A549 (cell line): ENCODE measurements at regions not wholly inside any gene's neighbourhood (a gene's known extent, or its start where the extent isn't known, plus 50 kb on each side); places are given as distances from the start of the nearest gene placed in this dataset.

Experiments used
- CEBPB ChIP-seq, 2 experiments: fragments of >200 bp in 1 of 2; sonication (Bioruptor Twin) in 1 of 2; formaldehyde crosslinking in 1 of 2; IDR thresholded peaks; 2 replicates each; pipeline ENCODE4 v1.6.1; 2012 to 2016
- EP300 ChIP-seq, 2 experiments: fragments of >200 bp; sonication (Bioruptor Twin); formaldehyde crosslinking; IDR thresholded peaks; 2 replicates in 1 of 2; 3 replicates in 1 of 2; pipeline ENCODE4 v1.6.1; 2016 to 2017
- HOXA7 ChIP-seq: fragments of 250-450 bp; sonication (Bioruptor Pico); IDR thresholded peaks from 2 replicates; pipeline ENCODE4 v1.5.0; 2020; ENCODE audit warnings: mild to moderate bottlenecking, moderate library complexity
- JUNB ChIP-seq: fragments of >200 bp; sonication (Bioruptor Twin); formaldehyde crosslinking; IDR thresholded peaks from 2 replicates; pipeline ENCODE4 v1.6.1; 2016
- MYC ChIP-seq: IDR thresholded peaks from 2 replicates; pipeline ENCODE4 v1.6.1; 2012; ENCODE audit warnings: mild to moderate bottlenecking, inconsistent platforms, low read length, improper control_type of control experiment, borderline replicate concordance
- PHF8 ChIP-seq: fragments of 200-600 bp; sonication (generic); IDR thresholded peaks from 2 replicates; pipeline ENCODE4 v1.6.1; 2016; ENCODE audit warnings: low read depth, mild to moderate bottlenecking, antibody characterized with exemption, moderate library complexity, borderline replicate concordance
- POLR2A ChIP-seq: IDR thresholded peaks from 2 replicates; pipeline ENCODE4 v1.6.1; 2012; ENCODE audit warnings: mild to moderate bottlenecking, low read length
- RAD21 ChIP-seq, 2 experiments: fragments of >200 bp in 1 of 2; sonication (Bioruptor Twin) in 1 of 2; formaldehyde crosslinking in 1 of 2; IDR thresholded peaks in 1 of 2; conservative IDR thresholded peaks in 1 of 2; 2 replicates in 1 of 2; 3 replicates in 1 of 2; pipeline ENCODE4 v1.6.1; 2012 to 2018; ENCODE audit warnings: inconsistent platforms in 1 of 2
- ZC3H11A ChIP-seq: fragments of 450-650 bp; IDR thresholded peaks from 2 replicates; pipeline ENCODE4 v1.6.1; 2014; ENCODE audit warnings: antibody characterized with exemption, mild to moderate bottlenecking
- TF ChIP-seq, protein P1 (sequence below): fragments of >200 bp; sonication (Bioruptor Twin); formaldehyde crosslinking; IDR thresholded peaks from 3 replicates; pipeline ENCODE4 v1.5.1; 2016
- TF ChIP-seq, protein P2 (sequence below): fragments of >200 bp; sonication (Bioruptor Twin); formaldehyde crosslinking; IDR thresholded peaks from 3 replicates; pipeline ENCODE4 v1.6.1; 2016
- TF ChIP-seq, protein P3 (sequence below): IDR thresholded peaks from 2 replicates; pipeline ENCODE4 v1.6.1; 2012
- TF ChIP-seq, protein P4 (sequence below): IDR thresholded peaks from 2 replicates; pipeline ENCODE4 v1.6.1; 2012; ENCODE audit warnings: low read depth, borderline replicate concordance
- TF ChIP-seq, protein P5 (sequence below): fragments of 200-600 bp; sonication (generic); IDR thresholded peaks from 2 replicates; pipeline ENCODE4 v1.6.1; 2016; ENCODE audit warnings: antibody characterized with exemption, mild to moderate bottlenecking, moderate library complexity

DNA sequence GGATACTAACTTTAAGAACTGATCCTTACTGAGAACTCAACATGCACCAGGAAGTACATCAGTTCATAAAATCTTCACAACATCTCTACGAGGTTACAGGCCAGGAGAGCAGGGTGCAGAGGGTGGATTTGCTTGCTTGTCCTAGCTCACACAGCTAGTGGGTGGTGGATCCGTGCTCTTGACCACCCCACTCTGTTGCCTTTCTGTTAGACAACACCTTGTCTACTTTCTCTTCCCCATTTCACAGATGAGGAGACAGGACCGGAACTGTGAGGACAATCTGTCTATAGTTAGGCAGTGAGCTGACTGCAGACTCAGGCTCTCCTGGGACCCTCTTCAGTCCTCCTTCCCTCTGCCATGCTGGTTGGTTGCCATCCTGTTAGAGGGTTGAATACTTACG lies 221.7 kb upstream of the TLE3 start:
- TF ChIP-seq, protein P1, sequence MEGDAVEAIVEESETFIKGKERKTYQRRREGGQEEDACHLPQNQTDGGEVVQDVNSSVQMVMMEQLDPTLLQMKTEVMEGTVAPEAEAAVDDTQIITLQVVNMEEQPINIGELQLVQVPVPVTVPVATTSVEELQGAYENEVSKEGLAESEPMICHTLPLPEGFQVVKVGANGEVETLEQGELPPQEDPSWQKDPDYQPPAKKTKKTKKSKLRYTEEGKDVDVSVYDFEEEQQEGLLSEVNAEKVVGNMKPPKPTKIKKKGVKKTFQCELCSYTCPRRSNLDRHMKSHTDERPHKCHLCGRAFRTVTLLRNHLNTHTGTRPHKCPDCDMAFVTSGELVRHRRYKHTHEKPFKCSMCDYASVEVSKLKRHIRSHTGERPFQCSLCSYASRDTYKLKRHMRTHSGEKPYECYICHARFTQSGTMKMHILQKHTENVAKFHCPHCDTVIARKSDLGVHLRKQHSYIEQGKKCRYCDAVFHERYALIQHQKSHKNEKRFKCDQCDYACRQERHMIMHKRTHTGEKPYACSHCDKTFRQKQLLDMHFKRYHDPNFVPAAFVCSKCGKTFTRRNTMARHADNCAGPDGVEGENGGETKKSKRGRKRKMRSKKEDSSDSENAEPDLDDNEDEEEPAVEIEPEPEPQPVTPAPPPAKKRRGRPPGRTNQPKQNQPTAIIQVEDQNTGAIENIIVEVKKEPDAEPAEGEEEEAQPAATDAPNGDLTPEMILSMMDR = no peak
- TF ChIP-seq JUNB (no peak), PHF8 (no peak), EP300 (IDR thresholded peaks at IDR 0.05) (no peak), CEBPB (IDR thresholded peaks at IDR 0.05) (no peak), RAD21 (conservative IDR thresholded peaks at IDR 0.05 in 1 of 2, IDR thresholded peaks at IDR 0.05 in 1 of 2) (no peak), POLR2A (no peak), HOXA7 (no peak), ZC3H11A (no peak), MYC (no peak)
- TF ChIP-seq, protein P2, sequence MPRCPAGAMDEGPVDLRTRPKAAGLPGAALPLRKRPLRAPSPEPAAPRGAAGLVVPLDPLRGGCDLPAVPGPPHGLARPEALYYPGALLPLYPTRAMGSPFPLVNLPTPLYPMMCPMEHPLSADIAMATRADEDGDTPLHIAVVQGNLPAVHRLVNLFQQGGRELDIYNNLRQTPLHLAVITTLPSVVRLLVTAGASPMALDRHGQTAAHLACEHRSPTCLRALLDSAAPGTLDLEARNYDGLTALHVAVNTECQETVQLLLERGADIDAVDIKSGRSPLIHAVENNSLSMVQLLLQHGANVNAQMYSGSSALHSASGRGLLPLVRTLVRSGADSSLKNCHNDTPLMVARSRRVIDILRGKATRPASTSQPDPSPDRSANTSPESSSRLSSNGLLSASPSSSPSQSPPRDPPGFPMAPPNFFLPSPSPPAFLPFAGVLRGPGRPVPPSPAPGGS = no peak
- TF ChIP-seq, protein P3, sequence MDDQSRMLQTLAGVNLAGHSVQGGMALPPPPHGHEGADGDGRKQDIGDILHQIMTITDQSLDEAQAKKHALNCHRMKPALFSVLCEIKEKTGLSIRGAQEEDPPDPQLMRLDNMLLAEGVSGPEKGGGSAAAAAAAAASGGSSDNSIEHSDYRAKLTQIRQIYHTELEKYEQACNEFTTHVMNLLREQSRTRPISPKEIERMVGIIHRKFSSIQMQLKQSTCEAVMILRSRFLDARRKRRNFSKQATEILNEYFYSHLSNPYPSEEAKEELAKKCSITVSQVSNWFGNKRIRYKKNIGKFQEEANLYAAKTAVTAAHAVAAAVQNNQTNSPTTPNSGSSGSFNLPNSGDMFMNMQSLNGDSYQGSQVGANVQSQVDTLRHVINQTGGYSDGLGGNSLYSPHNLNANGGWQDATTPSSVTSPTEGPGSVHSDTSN = no peak
- TF ChIP-seq, protein P4, sequence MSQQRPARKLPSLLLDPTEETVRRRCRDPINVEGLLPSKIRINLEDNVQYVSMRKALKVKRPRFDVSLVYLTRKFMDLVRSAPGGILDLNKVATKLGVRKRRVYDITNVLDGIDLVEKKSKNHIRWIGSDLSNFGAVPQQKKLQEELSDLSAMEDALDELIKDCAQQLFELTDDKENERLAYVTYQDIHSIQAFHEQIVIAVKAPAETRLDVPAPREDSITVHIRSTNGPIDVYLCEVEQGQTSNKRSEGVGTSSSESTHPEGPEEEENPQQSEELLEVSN = no peak
- TF ChIP-seq, protein P5, sequence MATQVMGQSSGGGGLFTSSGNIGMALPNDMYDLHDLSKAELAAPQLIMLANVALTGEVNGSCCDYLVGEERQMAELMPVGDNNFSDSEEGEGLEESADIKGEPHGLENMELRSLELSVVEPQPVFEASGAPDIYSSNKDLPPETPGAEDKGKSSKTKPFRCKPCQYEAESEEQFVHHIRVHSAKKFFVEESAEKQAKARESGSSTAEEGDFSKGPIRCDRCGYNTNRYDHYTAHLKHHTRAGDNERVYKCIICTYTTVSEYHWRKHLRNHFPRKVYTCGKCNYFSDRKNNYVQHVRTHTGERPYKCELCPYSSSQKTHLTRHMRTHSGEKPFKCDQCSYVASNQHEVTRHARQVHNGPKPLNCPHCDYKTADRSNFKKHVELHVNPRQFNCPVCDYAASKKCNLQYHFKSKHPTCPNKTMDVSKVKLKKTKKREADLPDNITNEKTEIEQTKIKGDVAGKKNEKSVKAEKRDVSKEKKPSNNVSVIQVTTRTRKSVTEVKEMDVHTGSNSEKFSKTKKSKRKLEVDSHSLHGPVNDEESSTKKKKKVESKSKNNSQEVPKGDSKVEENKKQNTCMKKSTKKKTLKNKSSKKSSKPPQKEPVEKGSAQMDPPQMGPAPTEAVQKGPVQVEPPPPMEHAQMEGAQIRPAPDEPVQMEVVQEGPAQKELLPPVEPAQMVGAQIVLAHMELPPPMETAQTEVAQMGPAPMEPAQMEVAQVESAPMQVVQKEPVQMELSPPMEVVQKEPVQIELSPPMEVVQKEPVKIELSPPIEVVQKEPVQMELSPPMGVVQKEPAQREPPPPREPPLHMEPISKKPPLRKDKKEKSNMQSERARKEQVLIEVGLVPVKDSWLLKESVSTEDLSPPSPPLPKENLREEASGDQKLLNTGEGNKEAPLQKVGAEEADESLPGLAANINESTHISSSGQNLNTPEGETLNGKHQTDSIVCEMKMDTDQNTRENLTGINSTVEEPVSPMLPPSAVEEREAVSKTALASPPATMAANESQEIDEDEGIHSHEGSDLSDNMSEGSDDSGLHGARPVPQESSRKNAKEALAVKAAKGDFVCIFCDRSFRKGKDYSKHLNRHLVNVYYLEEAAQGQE = no peak
